ENCODE measurements at regions not wholly inside any gene's neighbourhood (a gene's known extent, or its start where the extent isn't known, plus 50 kb on each side); places are given as distances from the start of the nearest gene placed in this dataset.

DNA sequence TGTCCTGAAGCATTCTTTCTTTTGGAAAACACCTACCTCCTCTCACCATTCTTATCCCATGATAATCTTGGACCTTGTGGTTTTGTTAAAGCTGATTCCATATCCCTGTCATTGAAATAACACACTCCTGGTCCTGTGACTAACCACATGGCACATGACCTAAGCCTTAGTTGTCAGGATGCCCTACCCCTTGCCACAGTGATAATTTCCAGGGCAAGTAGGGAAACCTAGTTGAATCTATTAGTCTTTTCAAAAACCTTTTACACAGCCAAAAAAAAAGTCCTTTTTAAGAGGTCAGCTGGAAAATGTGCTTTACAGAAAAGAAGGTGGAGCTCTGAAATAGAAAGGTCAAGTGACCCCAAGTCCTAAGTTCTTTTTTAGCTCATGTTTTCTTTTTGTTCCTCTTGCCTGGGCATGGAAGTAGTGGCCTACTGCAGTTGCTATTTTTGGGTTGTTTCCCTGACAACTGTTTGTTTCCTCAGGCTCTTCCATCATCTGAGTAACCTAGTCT lies 608.4 kb downstream of the LRFN5 start:
- TF ChIP-seq ARNTL (CRISPR knock-in tag; IDR thresholded peaks at IDR 0.05; ENCODE audit: borderline replicate concordance, low read depth) (no peak), RARB (CRISPR knock-in tag; IDR thresholded peaks at IDR 0.05) (no peak), ZFP3 (CRISPR knock-in tag; IDR thresholded peaks at IDR 0.05) (no peak), ZFP30 (CRISPR knock-in tag; IDR thresholded peaks at IDR 0.05) (no peak), ZNF70 (CRISPR knock-in tag; IDR thresholded peaks at IDR 0.05) (no peak), CSDC2 (CRISPR knock-in tag; IDR thresholded peaks at IDR 0.05) (no peak), TCF4 (CRISPR knock-in tag; IDR thresholded peaks at IDR 0.05; ENCODE audit: borderline replicate concordance) (no peak), OSR1 (CRISPR knock-in tag; IDR thresholded peaks at IDR 0.05) (no peak), GLIS3 (CRISPR knock-in tag; IDR thresholded peaks at IDR 0.05) (no peak), ESRRG (CRISPR knock-in tag; IDR thresholded peaks at IDR 0.05) (no peak)
- TF ChIP-seq, protein P1, sequence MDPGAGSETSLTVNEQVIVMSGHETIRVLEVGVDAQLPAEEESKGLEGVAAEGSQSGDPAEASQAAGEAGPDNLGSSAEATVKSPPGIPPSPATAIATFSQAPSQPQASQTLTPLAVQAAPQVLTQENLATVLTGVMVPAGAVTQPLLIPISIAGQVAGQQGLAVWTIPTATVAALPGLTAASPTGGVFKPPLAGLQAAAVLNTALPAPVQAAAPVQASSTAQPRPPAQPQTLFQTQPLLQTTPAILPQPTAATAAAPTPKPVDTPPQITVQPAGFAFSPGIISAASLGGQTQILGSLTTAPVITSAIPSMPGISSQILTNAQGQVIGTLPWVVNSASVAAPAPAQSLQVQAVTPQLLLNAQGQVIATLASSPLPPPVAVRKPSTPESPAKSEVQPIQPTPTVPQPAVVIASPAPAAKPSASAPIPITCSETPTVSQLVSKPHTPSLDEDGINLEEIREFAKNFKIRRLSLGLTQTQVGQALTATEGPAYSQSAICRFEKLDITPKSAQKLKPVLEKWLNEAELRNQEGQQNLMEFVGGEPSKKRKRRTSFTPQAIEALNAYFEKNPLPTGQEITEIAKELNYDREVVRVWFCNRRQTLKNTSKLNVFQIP (CRISPR knock-in tag; IDR thresholded peaks at IDR 0.05; ENCODE audit: borderline replicate concordance, low read depth) = no peak
- TF ChIP-seq, protein P2, sequence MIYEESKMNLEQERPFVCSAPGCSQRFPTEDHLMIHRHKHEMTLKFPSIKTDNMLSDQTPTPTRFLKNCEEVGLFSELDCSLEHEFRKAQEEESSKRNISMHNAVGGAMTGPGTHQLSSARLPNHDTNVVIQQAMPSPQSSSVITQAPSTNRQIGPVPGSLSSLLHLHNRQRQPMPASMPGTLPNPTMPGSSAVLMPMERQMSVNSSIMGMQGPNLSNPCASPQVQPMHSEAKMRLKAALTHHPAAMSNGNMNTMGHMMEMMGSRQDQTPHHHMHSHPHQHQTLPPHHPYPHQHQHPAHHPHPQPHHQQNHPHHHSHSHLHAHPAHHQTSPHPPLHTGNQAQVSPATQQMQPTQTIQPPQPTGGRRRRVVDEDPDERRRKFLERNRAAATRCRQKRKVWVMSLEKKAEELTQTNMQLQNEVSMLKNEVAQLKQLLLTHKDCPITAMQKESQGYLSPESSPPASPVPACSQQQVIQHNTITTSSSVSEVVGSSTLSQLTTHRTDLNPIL (CRISPR knock-in tag; IDR thresholded peaks at IDR 0.05; ENCODE audit: low read depth) = no peak
- TF ChIP-seq, protein P3, sequence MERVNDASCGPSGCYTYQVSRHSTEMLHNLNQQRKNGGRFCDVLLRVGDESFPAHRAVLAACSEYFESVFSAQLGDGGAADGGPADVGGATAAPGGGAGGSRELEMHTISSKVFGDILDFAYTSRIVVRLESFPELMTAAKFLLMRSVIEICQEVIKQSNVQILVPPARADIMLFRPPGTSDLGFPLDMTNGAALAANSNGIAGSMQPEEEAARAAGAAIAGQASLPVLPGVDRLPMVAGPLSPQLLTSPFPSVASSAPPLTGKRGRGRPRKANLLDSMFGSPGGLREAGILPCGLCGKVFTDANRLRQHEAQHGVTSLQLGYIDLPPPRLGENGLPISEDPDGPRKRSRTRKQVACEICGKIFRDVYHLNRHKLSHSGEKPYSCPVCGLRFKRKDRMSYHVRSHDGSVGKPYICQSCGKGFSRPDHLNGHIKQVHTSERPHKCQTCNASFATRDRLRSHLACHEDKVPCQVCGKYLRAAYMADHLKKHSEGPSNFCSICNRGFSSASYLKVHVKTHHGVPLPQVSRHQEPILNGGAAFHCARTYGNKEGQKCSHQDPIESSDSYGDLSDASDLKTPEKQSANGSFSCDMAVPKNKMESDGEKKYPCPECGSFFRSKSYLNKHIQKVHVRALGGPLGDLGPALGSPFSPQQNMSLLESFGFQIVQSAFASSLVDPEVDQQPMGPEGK (CRISPR knock-in tag; IDR thresholded peaks at IDR 0.05; ENCODE audit: borderline replicate concordance) = no peak
